ENCODE measurements at regions not wholly inside any gene's neighbourhood (a gene's known extent, or its start where the extent isn't known, plus 50 kb on each side); places are given as distances from the start of the nearest gene placed in this dataset.

DNA sequence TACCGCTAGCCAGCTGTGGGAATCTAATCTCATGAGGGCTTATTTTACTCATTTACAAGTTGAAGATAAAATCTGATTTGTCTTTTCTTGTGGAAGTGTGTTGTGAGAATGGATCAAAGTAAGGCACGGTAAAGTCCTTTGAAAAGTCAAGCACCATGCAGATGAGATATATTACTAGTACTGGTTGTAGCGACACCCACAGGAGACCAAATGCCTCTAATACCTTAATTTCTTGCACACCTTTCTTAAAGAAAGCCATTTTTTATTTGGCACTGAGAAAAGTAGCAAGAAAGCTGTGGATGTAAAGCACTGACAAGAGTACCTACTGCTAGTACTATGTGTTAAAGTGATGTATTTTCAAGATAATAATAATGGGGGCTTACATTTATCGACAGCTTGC lies 191.0 kb upstream of the MMS22L start:
- ChIA-PET POLR2A (no interaction called here), CTCF (no interaction called here)
- Histone ChIP-seq H3K4me1 (ENCODE audit: control insufficient read depth in 2 of 2, insufficient read depth in 2 of 2, low read length in 2 of 2) (no peaks in the 10 kb centered on the region), H3K4me2 (replicated peaks; ENCODE audit: low read depth, low read length, poor library complexity, severe bottlenecking) (no peak overlapping the region), H3K9me3 (ENCODE audit: control extremely low read depth in 1 of 3, control insufficient read depth in 2 of 3, insufficient read depth in 1 of 3, low read length in 2 of 3) (no peaks in the 10 kb centered on the region), H2AFZ (ENCODE audit: insufficient read depth, low read depth, low read length, poor library complexity, severe bottlenecking) (no peak overlapping the region), H3K4me3 (ENCODE audit: control extremely low read depth in 1 of 5, extremely low read depth in 1 of 5, insufficient read depth in 1 of 5, low read depth in 2 of 5, low read length in 4 of 5) (no peak overlapping the region), H3K79me2 (ENCODE audit: control insufficient read depth, insufficient read depth, low read length) (no peaks in the 10 kb centered on the region), H3K27ac (ENCODE audit: low read length in 2 of 2) (no peak overlapping the region), H3K27me3 (replicated peaks in 1 of 4; ENCODE audit: control extremely low read depth in 1 of 4, control insufficient read depth in 3 of 4, insufficient read depth in 4 of 4, low read length in 3 of 4) (no peaks in the 10 kb centered on the region), H3K36me3 (replicated peaks in 1 of 2; ENCODE audit: control extremely low read depth in 1 of 2, control insufficient read depth in 1 of 2, extremely low read depth in 1 of 2, insufficient read depth in 2 of 2, low read length in 1 of 2) (no peaks in the 10 kb centered on the region), H4K20me1 (ENCODE audit: control insufficient read depth, insufficient read depth, low read length, poor library complexity, severe bottlenecking) (no peaks in the 10 kb centered on the region), H3K9ac (ENCODE audit: low read length) (no peak overlapping the region)
- H3K9me3 Mint-ChIP-seq (ENCODE audit: insufficient read depth) = no peaks in the 10 kb centered on the region
- H3K4me3 Mint-ChIP-seq = no peak overlapping the region
- no peak for DNase-seq
- no peaks in the 10 kb centered on the region for H3K27me3 Mint-ChIP-seq
- TF ChIP-seq, protein P1, sequence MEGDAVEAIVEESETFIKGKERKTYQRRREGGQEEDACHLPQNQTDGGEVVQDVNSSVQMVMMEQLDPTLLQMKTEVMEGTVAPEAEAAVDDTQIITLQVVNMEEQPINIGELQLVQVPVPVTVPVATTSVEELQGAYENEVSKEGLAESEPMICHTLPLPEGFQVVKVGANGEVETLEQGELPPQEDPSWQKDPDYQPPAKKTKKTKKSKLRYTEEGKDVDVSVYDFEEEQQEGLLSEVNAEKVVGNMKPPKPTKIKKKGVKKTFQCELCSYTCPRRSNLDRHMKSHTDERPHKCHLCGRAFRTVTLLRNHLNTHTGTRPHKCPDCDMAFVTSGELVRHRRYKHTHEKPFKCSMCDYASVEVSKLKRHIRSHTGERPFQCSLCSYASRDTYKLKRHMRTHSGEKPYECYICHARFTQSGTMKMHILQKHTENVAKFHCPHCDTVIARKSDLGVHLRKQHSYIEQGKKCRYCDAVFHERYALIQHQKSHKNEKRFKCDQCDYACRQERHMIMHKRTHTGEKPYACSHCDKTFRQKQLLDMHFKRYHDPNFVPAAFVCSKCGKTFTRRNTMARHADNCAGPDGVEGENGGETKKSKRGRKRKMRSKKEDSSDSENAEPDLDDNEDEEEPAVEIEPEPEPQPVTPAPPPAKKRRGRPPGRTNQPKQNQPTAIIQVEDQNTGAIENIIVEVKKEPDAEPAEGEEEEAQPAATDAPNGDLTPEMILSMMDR (IDR thresholded peaks at IDR 0.05) = no peak
- TF ChIP-seq EZH2 (IDR thresholded peaks at IDR 0.05; ENCODE audit: borderline replicate concordance, insufficient read depth, low read depth, low read length, poor library complexity, severe bottlenecking) = no peak
- no peak overlapping the region for H3K27ac Mint-ChIP-seq
- no peaks in the 10 kb centered on the region for H3K4me1 Mint-ChIP-seq
- intact Hi-C loops (cut with micrococcal nuclease) = no loop called here
- no peak for ATAC-seq (ENCODE audit: low read depth)
- WGBS (ENCODE audit: insufficient coverage) = no CpG with 5 or more reads among the region's 4 CpGs

DNA sequence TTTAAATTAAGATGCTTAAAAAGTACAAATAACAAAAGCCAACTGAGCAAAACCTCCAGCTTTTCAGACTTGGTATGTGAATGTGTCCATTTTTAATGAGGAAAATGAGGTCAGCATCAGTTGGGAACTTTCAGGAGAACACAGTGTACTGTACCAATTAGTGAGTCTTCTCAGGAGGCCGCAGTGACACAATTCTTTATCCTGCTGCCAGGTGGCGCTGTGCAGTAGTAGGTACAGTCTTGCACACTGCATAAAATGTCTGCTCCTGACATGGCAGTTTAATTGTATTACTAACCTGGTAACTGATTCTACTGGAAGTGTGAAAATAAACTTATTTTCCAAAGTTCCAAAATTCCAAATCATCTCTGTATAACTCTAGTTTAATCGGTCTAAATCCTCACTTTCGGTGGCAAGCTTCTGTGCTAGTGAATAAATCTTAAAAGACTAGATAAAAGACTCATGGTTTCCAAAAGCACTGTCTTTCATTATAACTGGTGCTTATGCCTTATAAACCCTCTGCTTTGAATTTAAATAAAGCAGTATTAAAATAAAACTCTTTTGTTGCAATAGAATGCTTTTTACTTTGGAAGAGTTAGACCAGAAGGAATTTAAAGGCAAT lies 214.8 kb upstream of the MMS22L start:
- H3K9me3 Mint-ChIP-seq (ENCODE audit: insufficient read depth) = no peaks in the 10 kb centered on the region
- H3K9me3 ChIP-seq (ENCODE audit: control extremely low read depth in 1 of 3, control insufficient read depth in 2 of 3, insufficient read depth in 1 of 3, low read length in 2 of 3) = no peaks in the 10 kb centered on the region
- no peaks in the 10 kb centered on the region for H3K36me3 ChIP-seq (replicated peaks in 1 of 2; ENCODE audit: control extremely low read depth in 1 of 2, control insufficient read depth in 1 of 2, extremely low read depth in 1 of 2, insufficient read depth in 2 of 2, low read length in 1 of 2)
- H3K4me1 Mint-ChIP-seq = no peaks in the 10 kb centered on the region
- POLR2A ChIA-PET = no interaction called here
- peak; percentile 62 for DNase-seq
- H3K4me3 ChIP-seq (ENCODE audit: control extremely low read depth in 1 of 5, extremely low read depth in 1 of 5, insufficient read depth in 1 of 5, low read depth in 2 of 5, low read length in 4 of 5) = no peak overlapping the region
- H3K27me3 ChIP-seq (replicated peaks in 1 of 4; ENCODE audit: control extremely low read depth in 1 of 4, control insufficient read depth in 3 of 4, insufficient read depth in 4 of 4, low read length in 3 of 4) = no peaks in the 10 kb centered on the region
- H4K20me1 ChIP-seq (ENCODE audit: control insufficient read depth, insufficient read depth, low read length, poor library complexity, severe bottlenecking) = no peaks in the 10 kb centered on the region
- H2AFZ ChIP-seq (ENCODE audit: insufficient read depth, low read depth, low read length, poor library complexity, severe bottlenecking) = no peak overlapping the region
- no peak overlapping the region for H3K27ac ChIP-seq (ENCODE audit: low read length in 2 of 2)
- peak; percentile 69 for ATAC-seq (ENCODE audit: low read depth)
- CTCF ChIA-PET = interaction anchor here (0.6 to 3.2 kb wide), 6 partner anchors 9 to 1624 kb away, joined by 3 to 38 read pairs (median 4); no protein-coding TSS in a partner anchor
- H3K4me3 Mint-ChIP-seq = no peak overlapping the region
- H3K27me3 Mint-ChIP-seq = peaks cover 14% of the 10 kb centered on the region
- intact Hi-C loops (cut with micrococcal nuclease) = loop anchor here (1.0 kb wide), 1 partner anchor 1621 kb away; no protein-coding TSS in a partner anchor
- H3K4me1 ChIP-seq (ENCODE audit: control insufficient read depth in 2 of 2, insufficient read depth in 2 of 2, low read length in 2 of 2) = no peaks in the 10 kb centered on the region
- H3K27ac Mint-ChIP-seq = no peak overlapping the region
- 17% methylated on average over 1 of the region's 4 CpGs for WGBS (ENCODE audit: insufficient coverage)
- H3K79me2 ChIP-seq (ENCODE audit: control insufficient read depth, insufficient read depth, low read length) = no peaks in the 10 kb centered on the region
- H3K4me2 ChIP-seq (replicated peaks; ENCODE audit: low read depth, low read length, poor library complexity, severe bottlenecking) = no peak overlapping the region
- no peak overlapping the region for H3K9ac ChIP-seq (ENCODE audit: low read length)
- TF ChIP-seq, protein P1 (IDR thresholded peaks at IDR 0.05) = peak; percentile 89
- no peak for TF ChIP-seq EZH2 (IDR thresholded peaks at IDR 0.05; ENCODE audit: borderline replicate concordance, insufficient read depth, low read depth, low read length, poor library complexity, severe bottlenecking)

All from B cell (primary cell).